CD4-positive, alpha-beta memory T cell (primary cell): ENCODE measurements at regions not wholly inside any gene's neighbourhood (a gene's known extent, or its start where the extent isn't known, plus 50 kb on each side); places are given as distances from the start of the nearest gene placed in this dataset.

Experiments
- CTCF ChIA-PET: fragments of 350-600 bp; sonication (Branson Sonifier 250); formaldehyde crosslinking; loops from one replicate; lab custom pipeline; 2021; ENCODE audit warnings: inconsistent platforms; ENCODE audit not compliant: partially characterized antibody; lab: Charles Lee
- POLR2A ChIA-PET: fragments of 350-600 bp; sonication (Branson Sonifier 250); formaldehyde crosslinking; loops from one replicate; lab custom pipeline; 2021; ENCODE audit not compliant: partially characterized antibody; lab: Charles Lee
- DNase-seq, 5 donors: peaks; one replicate each; pipeline versions ENCODE4 v3.0.0 to v3.0.0-alpha.2; 2020 to 2022; ENCODE audit warnings: mixed read lengths in 1 of 5
- H3K27ac ChIP-seq: one replicate; pipeline ENCODE4 v1.7.0; 2013; ENCODE audit warnings: low read depth, low read length
- H3K27me3 ChIP-seq: 2 replicates; pipeline ENCODE4 v1.7.0; 2013; ENCODE audit warnings: mild to moderate bottlenecking, low read length, moderate library complexity; ENCODE audit not compliant: insufficient read depth
- H3K36me3 ChIP-seq: 2 replicates; pipeline ENCODE4 v1.7.0; 2013; ENCODE audit warnings: mild to moderate bottlenecking, low read length, moderate library complexity; ENCODE audit not compliant: insufficient read depth
- H3K4me1 ChIP-seq: 2 replicates; pipeline ENCODE4 v1.7.0; 2013; ENCODE audit warnings: mild to moderate bottlenecking, low read length, moderate library complexity; ENCODE audit not compliant: insufficient read depth
- H3K4me3 ChIP-seq, 2 donors: one replicate each; pipeline ENCODE4 v1.7.0; 2013; ENCODE audit warnings: low read length in 2 of 2, mild to moderate bottlenecking in 1 of 2
- H3K9me3 ChIP-seq, 2 donors: one replicate each; pipeline ENCODE4 v1.7.0; 2013; ENCODE audit warnings: low read length in 2 of 2, control low read depth in 1 of 2; ENCODE audit not compliant: control insufficient read depth in 1 of 2
- H3K27ac Mint-ChIP-seq, 7 donors: one replicate each; pipeline ENCODE4 v1.8.0; 2020 to 2021; ENCODE audit warnings: mixed read lengths in 7 of 7, mild to moderate bottlenecking in 6 of 7, inconsistent platforms in 3 of 7, moderate library complexity in 3 of 7
- H3K27me3 Mint-ChIP-seq, 2 donors: one replicate each; pipeline ENCODE4 v1.8.0; 2020 to 2021; ENCODE audit warnings: mixed read lengths in 2 of 2
- H3K36me3 Mint-ChIP-seq, 2 donors: one replicate each; pipeline ENCODE4 v1.8.0; 2020 to 2021; ENCODE audit warnings: mixed read lengths in 2 of 2, inconsistent platforms in 1 of 2, mild to moderate bottlenecking in 1 of 2
- H3K4me1 Mint-ChIP-seq, 4 donors: one replicate each; pipeline ENCODE4 v1.8.0; 2020 to 2021; ENCODE audit warnings: mixed read lengths in 4 of 4, mild to moderate bottlenecking in 1 of 4
- H3K4me3 Mint-ChIP-seq, 8 donors: one replicate each; pipeline ENCODE4 v1.8.0; 2020 to 2021; ENCODE audit warnings: mixed read lengths in 8 of 8, mild to moderate bottlenecking in 7 of 8, moderate library complexity in 6 of 8, inconsistent platforms in 3 of 8
- H3K9me3 Mint-ChIP-seq, 8 donors: one replicate each; pipeline ENCODE4 v1.8.0; 2020 to 2021; ENCODE audit warnings: mixed read lengths in 8 of 8, mild to moderate bottlenecking in 5 of 8, inconsistent platforms in 3 of 8, moderate library complexity in 1 of 8
- intact Hi-C: fragments of 100-400 bp; cut with micrococcal nuclease; formaldehyde crosslinking; loops from one replicate; pipeline ENCODE4 v1.15.1; 2023

- Mint-ChIP-seq H3K4me1 (no peaks in the 10 kb centered on the region), H3K27ac (no peak overlapping the region), H3K9me3 (peaks cover 4 to 44% (median 28%) of the 10 kb centered on the region in 8 donors), H3K4me3 (no peak overlapping the region), H3K36me3 (peaks cover 0 to 1% of the 10 kb centered on the region in 2 donors), H3K27me3 (no peaks in the 10 kb centered on the region)
- Histone ChIP-seq H3K4me1 (no peaks in the 10 kb centered on the region), H3K36me3 (no peaks in the 10 kb centered on the region), H3K9me3 (no peaks in the 10 kb centered on the region), H3K4me3 (no peak overlapping the region), H3K27me3 (no peaks in the 10 kb centered on the region), H3K27ac (no peak overlapping the region)
- CTCF ChIA-PET = no interaction called here
- DNase-seq = no peak
- POLR2A ChIA-PET = no interaction called here
- intact Hi-C loops = no loop called here
Measured at GRCh38 chr2:167451496-167452289, 563.4 kb downstream of the XIRP2 start.

GRCh38 chr2:167450364-167450763, 562.1 kb downstream of the XIRP2 start:
- H3K27me3 ChIP-seq = no peaks in the 10 kb centered on the region
- H3K4me3 ChIP-seq = no peak overlapping the region
- Mint-ChIP-seq H3K36me3 (peaks cover 0 to 1% of the 10 kb centered on the region in 2 donors), H3K4me3 (no peak overlapping the region), H3K27ac (no peak overlapping the region), H3K27me3 (no peaks in the 10 kb centered on the region), H3K9me3 (peaks cover 4 to 48% (median 24%) of the 10 kb centered on the region in 8 donors), H3K4me1 (no peaks in the 10 kb centered on the region)
- CTCF ChIA-PET = no interaction called here
- no peak for DNase-seq
- H3K36me3 ChIP-seq = no peaks in the 10 kb centered on the region
- POLR2A ChIA-PET = no interaction called here
- H3K9me3 ChIP-seq = no peaks in the 10 kb centered on the region
- intact Hi-C loops = no loop called here
- H3K27ac ChIP-seq = no peak overlapping the region
- H3K4me1 ChIP-seq = no peaks in the 10 kb centered on the region

DNA sequence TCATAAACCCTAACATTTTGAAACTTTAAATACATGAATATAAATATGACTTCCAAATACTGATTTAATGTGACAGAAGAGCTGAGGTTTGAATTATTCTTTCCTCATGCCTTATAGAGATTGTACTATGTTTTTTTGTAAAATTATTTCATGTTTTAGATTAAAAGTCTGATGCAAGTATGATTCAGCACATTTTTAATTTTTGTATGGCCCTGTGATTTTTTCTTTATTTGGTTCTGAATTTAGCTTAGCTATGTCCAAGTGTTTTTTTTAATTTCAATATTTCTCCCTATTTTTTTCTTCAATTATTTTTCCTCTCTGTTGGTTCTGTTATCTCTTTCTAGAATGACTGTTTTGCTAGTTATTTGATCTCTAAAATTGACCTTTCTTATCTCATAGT, 552.1 kb downstream of the XIRP2 start:
- intact Hi-C loops = no loop called here
- Histone ChIP-seq H3K27ac (no peak overlapping the region), H3K9me3 (no peaks in the 10 kb centered on the region), H3K4me1 (no peaks in the 10 kb centered on the region), H3K4me3 (no peak overlapping the region), H3K27me3 (no peaks in the 10 kb centered on the region), H3K36me3 (no peaks in the 10 kb centered on the region)
- peaks cover 0 to 14% (median 3%) of the 10 kb centered on the region in 8 donors for H3K9me3 Mint-ChIP-seq
- POLR2A ChIA-PET = no interaction called here
- H3K27me3 Mint-ChIP-seq = no peaks in the 10 kb centered on the region
- no peaks in the 10 kb centered on the region for H3K36me3 Mint-ChIP-seq
- no peaks in the 10 kb centered on the region for H3K4me1 Mint-ChIP-seq
- no peak overlapping the region for H3K27ac Mint-ChIP-seq
- H3K4me3 Mint-ChIP-seq = no peak overlapping the region
- DNase-seq = no peak
- CTCF ChIA-PET = no interaction called here

DNA sequence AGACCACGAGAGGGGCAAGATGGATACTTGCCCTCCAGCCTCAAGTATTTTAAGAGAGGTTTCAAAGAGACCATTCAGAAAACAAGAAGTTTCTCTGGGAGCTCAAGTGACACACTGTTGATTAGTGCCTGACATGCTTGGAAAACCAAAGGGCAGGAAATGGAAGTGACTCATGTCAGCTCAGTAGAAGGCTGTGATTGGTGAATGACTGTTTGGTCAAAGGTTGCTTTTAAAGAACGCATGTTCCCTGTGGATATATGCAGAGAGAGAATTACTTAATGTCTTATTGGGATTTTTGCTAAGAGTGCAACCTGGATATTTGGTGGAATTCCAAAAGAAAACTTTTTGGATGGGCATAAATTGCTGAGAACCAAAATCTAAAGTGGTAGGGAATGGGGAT, 549.9 kb downstream of the XIRP2 start:
- Histone ChIP-seq H3K4me3 (no peak overlapping the region), H3K9me3 (no peaks in the 10 kb centered on the region), H3K27me3 (no peaks in the 10 kb centered on the region), H3K27ac (no peak overlapping the region), H3K36me3 (no peaks in the 10 kb centered on the region), H3K4me1 (no peaks in the 10 kb centered on the region)
- no peaks in the 10 kb centered on the region for H3K4me1 Mint-ChIP-seq
- no peaks in the 10 kb centered on the region for H3K27me3 Mint-ChIP-seq
- CTCF ChIA-PET = no interaction called here
- POLR2A ChIA-PET = no interaction called here
- peaks cover 0 to 4% (median 2%) of the 10 kb centered on the region in 8 donors for H3K9me3 Mint-ChIP-seq
- H3K36me3 Mint-ChIP-seq = no peaks in the 10 kb centered on the region
- no peak for DNase-seq
- no peak overlapping the region for H3K4me3 Mint-ChIP-seq
- no peak overlapping the region for H3K27ac Mint-ChIP-seq
- intact Hi-C loops = no loop called here

DNA sequence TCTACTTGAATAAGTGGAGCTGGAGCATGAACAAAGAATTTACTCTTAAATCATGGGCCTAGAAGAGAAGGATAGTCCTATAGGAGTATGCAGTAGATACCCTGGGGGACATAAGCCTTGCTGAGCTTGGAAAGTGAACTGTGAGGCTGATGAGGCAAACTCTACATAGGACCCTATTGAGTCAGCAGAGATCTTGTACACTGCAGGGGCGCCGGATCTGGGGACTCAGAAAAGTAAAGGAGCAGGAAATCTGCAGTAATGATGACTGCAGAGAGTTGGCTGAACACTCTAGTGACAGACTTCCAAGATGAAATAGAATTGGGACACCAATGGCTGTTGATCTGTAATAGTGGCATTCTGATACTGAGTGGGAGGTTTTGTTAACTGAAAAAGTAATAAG, 543.7 kb downstream of the XIRP2 start:
- Histone ChIP-seq H3K9me3 (no peaks in the 10 kb centered on the region), H3K36me3 (no peaks in the 10 kb centered on the region), H3K27ac (no peak overlapping the region), H3K4me1 (no peaks in the 10 kb centered on the region), H3K4me3 (no peak overlapping the region), H3K27me3 (no peaks in the 10 kb centered on the region)
- no peaks in the 10 kb centered on the region for H3K27me3 Mint-ChIP-seq
- no peaks in the 10 kb centered on the region for H3K36me3 Mint-ChIP-seq
- H3K27ac Mint-ChIP-seq = no peak overlapping the region
- no peak for DNase-seq
- H3K4me3 Mint-ChIP-seq = no peak overlapping the region
- intact Hi-C loops = no loop called here
- peaks cover 0 to 10% (median 3%) of the 10 kb centered on the region in 8 donors for H3K9me3 Mint-ChIP-seq
- ChIA-PET CTCF (no interaction called here), POLR2A (no interaction called here)
- peaks cover 0 to 3% (median 0%) of the 10 kb centered on the region in 4 donors for H3K4me1 Mint-ChIP-seq

DNA sequence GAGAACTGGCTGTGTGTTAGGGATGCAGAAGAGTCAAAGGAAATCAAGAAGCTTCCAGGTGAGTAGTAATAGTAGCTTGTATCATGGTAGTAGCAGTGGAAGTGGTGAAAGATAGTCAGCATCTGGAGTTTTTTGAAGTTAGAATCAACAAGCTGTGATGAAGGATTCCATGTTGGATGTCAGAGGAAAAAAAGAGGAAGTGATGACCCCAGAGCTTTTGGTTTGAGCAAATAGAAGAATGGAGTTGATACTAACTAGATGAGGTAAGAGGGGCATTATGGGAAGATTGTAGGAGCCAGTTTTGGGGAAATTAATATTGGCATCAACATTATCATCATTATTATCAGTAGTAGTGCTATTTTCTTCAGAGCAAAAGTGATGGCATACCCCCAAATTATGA, 542.2 kb downstream of the XIRP2 start:
- intact Hi-C loops = no loop called here
- ChIA-PET POLR2A (no interaction called here), CTCF (no interaction called here)
- no peak overlapping the region for H3K4me3 ChIP-seq
- H3K27ac ChIP-seq = no peak overlapping the region
- Mint-ChIP-seq H3K4me3 (no peak overlapping the region), H3K4me1 (peaks cover 0 to 3% (median 0%) of the 10 kb centered on the region in 4 donors), H3K36me3 (no peaks in the 10 kb centered on the region), H3K27me3 (no peaks in the 10 kb centered on the region), H3K27ac (no peak overlapping the region), H3K9me3 (peaks cover 0 to 7% (median 3%) of the 10 kb centered on the region in 8 donors)
- H3K36me3 ChIP-seq = no peaks in the 10 kb centered on the region
- no peaks in the 10 kb centered on the region for H3K27me3 ChIP-seq
- H3K9me3 ChIP-seq = no peaks in the 10 kb centered on the region
- H3K4me1 ChIP-seq = no peaks in the 10 kb centered on the region
- no peak for DNase-seq

GRCh38 chr2:167424803-167425755, 536.8 kb downstream of the XIRP2 start:
- no peaks in the 10 kb centered on the region for H3K4me1 Mint-ChIP-seq
- Histone ChIP-seq H3K27me3 (no peaks in the 10 kb centered on the region), H3K4me1 (no peaks in the 10 kb centered on the region), H3K27ac (no peak overlapping the region), H3K36me3 (no peaks in the 10 kb centered on the region), H3K4me3 (no peak overlapping the region), H3K9me3 (no peaks in the 10 kb centered on the region)
- peaks cover 0 to 7% (median 3%) of the 10 kb centered on the region in 8 donors for H3K9me3 Mint-ChIP-seq
- H3K36me3 Mint-ChIP-seq = no peaks in the 10 kb centered on the region
- H3K4me3 Mint-ChIP-seq = no peak overlapping the region
- intact Hi-C loops = no loop called here
- CTCF ChIA-PET = no interaction called here
- POLR2A ChIA-PET = no interaction called here
- DNase-seq = no peak
- no peaks in the 10 kb centered on the region for H3K27me3 Mint-ChIP-seq
- no peak overlapping the region for H3K27ac Mint-ChIP-seq
